ENCODE measurements at regions not wholly inside any gene's neighbourhood (a gene's known extent, or its start where the extent isn't known, plus 50 kb on each side); places are given as distances from the start of the nearest gene placed in this dataset.
"Not testable (repeated sequence)": the region's sequence is repeated elsewhere in the genome, so short reads cannot be mapped to it uniquely, and the experiment has no call there.

DNA sequence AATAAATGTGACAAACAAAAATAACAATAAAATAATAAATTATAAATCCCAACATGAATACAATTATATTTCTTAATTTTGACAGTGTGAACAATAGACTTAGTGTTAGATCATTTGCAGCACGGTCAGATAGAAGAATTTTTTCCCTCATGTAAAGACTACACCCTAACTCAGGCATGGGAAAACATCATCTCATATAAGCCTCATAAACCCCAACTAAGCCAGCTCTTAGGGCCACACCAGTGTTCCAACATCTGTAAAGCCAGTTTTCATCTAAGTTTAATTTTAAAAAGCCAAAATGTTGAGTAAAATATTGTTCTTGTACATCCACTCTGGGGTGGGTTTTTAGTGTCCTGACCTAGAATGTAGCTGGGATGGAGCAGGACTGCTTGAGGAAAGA, 167.4 kb downstream of the QRSL1 start:
- no peak for DNase-seq

DNA sequence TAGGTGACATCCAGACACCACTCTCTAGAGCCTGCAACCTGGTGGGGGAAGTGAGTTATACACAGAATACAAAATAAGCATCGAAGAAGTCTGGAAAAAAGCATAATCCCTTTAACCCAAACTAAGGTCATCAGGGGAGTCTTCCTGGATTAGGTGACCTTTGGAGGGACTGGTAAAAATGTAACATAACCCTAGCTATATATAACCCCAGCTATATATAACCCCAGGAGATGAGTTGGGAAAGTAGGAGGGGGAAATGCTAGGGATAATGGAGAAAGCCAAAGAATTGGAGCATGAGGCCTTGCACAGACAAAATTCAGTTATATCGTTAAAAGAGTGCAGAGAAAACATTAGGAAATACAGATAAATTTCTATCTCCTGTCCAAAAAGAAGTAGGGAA, 164.8 kb downstream of the QRSL1 start:
- no peak for DNase-seq

DNA sequence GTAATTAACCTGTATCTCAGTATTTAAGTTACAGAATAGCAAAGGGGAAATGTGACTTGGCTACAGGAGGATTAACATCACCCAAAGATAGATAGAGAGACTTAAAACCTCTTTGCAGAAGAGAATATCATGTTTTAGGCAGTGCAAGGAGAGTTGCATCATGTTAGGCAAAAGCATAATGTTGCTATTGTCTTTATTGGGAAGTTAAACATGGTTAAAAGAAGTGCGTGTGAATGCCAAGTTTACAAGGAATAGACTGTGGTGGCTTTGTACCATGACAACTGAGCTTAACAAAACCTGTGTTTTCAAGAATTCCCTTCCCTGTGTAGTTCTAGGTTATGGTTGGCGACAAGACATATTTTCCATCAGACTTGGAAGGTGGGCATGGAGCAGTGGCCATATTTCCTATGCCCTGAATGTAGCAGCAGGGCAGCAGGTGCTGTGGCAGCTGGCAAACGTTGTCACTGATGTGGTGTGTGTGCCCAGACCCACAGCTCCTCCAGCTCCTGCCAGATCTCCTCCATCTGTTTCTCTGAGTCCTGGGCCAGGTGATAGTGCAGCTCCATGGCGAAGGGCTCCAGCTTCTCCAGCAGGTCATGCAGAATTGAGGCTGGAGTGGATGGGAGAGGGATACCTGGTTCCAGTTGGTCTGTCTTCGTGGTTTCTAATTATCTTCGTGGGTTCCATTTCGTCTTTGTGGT, 163.3 kb downstream of the QRSL1 start:
- no peak for DNase-seq

DNA sequence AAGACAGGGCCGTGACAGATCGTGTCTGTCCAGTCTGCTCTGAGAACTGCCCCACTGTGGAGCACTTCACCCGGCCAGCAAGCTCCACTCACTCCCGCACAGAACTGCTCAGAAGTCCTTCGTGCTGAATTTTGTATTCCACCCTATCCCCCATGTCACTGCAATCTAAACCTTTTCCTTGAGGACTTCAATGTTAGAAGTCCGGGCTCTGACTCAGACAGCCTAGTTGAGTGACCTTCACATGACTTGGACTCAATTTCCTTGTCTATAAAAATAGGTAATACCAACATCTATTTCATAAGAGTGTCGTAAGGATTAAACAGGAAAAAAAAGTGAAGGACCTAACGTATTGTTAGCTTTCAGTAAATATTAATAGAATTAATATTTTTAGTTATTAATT, 161.6 kb downstream of the QRSL1 start:
- no peak for DNase-seq

DNA sequence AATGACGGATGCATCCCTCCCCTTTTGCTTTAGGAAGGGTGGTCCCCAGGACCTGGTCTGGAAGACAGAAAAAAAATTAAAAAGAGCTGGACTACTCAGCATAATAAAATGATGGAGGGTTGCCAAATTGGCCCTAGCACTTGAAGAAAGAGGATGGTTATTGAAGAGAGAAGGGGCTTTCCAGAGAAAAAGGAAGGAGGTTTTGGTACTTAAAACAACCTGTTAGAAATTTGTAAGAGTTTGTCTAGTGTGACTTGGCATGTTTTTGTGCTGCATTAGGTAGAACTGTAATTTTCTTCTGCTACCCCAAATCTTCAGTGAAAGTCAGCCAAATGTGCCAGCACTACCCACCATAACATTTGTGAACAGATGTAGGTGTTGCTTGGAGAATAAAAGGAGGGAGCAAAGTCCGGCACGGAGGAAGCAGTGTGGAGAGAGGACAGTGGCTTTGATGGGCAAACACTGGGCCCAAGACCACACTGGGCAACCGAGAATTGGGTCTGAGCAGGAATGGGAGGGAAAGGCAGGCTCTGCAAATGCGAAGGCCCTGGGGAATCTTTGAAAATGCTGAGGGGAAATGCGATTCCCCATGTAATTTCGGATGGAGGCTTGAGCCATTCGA, 160.9 kb downstream of the QRSL1 start:
- DNase-seq, result no peak

DNA sequence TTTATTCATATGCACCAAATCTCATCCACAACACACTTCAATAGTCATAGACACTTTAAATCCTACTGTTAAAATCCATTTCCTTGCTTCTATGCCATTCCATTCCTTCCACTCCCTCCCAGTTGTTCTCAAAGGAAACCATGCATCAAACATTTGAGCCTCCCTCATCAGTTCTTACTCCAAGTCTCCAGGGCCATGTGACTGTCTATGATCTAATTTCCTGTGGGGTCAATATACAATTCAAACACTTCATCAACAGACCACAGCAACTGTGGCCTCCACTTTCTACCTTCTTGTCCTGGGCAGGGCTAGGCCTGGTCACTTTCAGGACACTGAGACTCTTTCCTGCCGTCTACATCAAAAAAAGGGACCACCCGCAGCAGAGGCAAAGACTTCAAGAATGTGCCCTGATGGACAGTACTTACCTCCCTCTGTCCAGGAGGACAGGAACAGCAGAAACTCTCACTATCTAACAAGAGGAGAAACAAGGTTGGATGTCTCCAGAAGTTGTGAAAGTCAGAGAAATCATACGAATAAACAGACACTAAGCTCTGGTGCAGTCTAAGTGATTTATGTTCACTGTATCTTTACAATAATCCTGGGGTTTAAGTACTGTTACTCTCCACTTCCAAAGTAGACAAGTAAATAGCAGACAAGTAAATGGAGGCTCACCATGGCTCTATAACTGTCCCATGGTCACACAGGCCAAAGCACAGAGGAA, 160.2 kb downstream of the QRSL1 start:
- no peak for DNase-seq

DNA sequence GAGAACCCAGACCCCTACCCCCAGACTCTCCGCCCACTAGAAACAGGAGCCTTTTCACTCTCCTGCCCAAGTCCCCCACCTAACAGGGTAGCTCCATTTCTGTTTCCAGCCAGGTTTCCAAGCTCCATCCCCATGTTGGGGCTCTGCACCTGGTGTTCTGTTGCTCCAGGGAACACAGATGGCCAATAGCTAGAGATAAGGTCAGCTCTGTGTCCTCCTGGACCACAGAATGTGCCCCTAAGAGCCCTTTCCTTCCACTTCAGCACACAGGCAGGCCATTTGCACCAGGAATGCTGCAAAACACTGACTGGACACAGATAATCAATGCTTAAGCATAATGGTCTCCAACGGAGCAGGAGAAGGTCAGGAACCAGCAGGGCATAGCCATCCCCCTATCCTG, 159.4 kb downstream of the QRSL1 start:
- no peak for DNase-seq

DNA sequence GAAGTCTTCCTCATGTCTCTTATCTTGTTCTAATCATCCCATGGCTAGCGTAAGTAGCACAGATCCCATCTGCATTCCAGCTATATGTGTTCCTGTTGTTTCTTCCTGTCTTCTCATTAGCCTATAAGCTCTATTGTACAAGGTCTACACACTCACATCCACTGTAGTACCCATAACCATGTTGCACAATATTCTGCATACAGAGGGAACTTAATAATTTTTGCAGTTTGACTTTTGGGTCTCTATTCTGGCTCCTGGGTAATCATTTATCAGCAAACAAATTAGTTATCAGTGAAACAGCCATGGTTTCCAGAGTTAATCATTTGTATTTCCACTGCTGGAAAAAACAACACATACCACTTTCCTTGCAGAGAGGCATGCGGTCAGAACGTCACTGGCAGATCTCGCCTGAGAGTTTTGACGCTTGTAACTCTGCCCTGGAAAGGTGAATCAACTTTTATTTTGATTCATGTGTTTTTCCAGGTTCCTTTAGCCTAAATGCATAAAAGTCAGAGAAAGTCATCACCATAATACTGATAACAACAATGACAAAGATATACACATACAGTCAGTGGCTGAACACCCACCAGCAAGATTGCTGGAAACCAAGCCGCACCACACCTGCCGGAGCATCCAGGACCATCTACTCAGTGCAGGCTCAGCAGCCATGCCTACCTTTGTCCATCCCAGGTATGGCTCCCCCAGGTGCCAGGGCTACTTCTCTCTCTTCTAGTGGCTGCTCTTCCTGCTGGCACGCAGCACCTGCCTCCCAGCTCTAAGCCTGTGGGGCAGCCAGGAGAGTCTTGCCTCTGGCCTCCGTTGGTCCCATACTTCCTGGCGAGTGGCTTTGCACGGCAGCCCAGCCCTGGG, 158.2 kb downstream of the QRSL1 start:
- no peak for DNase-seq

DNA sequence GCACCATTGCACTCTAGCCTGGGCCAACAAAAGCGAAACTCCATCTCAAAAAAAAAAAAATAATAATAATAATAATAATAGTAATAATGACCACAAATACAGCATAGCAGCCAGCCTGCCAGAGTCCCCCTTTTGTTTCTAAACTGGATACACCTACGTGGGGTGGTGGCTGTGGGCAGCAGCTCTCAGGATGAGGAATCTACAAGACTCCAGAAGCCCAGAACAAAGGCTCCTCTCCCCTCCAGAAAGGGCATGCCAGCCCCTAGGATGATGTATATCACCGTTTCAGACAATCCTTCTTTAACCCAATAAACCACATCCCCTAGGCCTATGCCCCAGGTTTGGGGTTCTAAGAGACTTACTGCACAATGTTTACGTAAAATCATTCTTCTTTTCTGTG, 155.9 kb downstream of the QRSL1 start:
- DNase-seq, result no peak

DNA sequence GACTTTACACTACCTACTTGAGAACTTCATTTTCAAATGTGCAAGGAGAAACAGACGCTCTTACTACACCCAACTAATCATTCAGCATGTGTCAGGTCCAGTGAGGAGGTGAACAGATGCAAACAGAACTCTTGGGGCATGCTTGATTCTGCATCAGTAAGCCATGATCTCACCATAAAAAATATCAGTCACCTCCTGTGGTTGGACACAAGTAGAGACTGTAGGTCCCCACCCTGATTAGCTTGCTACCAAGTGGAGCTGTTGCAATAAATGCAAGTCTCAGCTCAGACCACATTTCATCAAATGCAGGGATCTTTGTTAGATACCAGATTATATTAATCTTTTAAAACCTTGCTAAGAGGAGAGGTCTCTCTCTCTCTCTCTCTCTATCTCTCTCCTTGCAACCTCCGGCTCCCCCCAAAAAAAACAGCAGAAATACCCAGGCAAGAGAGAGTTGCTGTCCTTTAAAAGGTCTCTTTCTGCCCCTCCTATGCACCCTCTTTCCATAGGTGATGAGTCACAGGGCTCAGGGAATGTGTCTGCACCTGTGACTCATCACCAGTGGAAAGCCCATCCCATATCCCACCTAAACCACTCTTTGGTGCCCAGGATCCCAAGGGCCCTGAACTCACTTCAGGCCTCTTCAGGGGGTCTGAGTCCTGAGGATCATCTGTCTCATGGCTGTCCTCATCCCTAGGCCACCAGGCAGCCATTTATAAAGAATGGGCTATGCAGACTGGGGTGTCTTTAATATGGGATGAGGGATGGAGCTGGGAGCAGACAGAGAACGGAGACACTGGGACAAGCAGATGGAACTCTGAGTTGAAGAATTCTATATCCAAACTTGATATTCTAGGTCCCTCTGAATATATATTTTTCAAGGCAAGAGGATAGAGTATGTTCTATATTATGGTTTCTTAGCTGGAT, 154.5 kb downstream of the QRSL1 start:
- no peak for DNase-seq

DNA sequence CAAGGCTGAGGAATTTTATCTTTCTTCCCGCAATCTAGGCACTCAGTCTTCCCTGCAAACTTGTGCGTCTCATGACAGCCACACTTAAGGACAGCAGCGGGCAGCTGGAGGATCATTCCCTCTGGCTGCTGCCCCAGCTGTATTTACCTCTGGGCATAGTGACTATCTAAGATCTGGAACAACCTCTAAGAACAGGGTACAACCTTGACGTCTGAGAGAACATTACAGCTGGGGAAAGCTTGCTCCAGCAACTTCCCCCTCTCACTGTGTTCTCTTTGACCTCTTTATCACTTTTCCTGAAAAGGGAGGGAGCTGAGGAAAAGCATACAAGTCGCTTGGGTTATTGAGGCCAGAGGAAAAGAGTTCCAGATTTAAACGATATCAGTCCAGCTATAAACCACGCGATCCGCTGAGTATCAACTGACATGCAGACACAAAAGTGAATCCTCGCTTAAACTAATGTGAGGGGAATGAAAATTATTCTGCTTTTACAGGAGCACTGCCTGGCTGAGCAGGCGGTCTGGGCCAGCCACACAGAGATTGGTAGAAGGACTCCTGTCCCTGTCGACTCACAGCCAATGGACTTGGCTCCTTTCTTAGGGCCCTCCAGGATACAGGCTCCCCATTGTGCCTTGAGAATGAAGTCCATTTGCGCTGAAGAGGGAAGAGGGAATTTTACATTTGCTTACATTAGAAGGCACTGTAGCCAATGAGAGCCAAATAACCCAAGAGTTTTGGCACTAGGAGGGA, 153.3 kb downstream of the QRSL1 start:
- DNase-seq, result no peak

DNA sequence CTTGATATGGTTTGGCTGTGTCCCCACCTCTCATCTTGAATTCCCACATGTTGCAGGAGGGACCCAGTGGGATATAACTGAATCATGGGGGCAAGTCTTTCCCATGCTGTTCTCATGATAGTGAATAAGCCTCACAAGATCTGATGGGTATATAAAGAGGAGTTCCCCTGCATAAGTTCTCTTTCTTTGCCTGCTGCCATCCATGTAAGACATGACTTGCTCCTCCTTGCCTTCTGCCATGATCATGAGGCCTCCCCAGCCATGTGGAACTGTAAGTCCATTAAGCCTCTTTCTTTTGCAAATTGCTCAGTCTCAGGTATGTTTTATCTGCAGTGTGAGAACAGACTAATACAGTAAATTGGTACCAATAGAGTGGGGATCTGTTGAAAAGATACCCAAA, 150.2 kb downstream of the QRSL1 start:
- not testable (repeated sequence) for DNase-seq

DNA sequence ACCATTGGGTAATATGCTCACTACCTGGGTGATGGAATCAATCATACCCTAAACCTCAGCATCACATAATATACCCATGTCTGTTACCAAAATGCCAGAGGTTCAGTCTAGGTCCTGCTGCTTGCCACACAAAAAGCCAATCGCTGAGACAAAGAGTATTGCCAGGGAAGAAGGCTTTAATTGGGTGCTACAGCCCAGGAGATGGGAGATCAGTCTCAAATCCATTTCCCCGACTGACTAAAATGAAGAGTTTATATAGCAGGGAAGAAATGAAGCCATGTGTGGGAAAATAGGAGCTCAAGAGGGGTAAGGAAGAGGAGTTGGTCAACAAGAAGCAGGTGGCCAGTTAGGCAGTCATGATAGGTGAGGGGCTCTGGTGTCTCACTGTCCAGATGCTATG, 149.6 kb downstream of the QRSL1 start:
- no peak for DNase-seq

DNA sequence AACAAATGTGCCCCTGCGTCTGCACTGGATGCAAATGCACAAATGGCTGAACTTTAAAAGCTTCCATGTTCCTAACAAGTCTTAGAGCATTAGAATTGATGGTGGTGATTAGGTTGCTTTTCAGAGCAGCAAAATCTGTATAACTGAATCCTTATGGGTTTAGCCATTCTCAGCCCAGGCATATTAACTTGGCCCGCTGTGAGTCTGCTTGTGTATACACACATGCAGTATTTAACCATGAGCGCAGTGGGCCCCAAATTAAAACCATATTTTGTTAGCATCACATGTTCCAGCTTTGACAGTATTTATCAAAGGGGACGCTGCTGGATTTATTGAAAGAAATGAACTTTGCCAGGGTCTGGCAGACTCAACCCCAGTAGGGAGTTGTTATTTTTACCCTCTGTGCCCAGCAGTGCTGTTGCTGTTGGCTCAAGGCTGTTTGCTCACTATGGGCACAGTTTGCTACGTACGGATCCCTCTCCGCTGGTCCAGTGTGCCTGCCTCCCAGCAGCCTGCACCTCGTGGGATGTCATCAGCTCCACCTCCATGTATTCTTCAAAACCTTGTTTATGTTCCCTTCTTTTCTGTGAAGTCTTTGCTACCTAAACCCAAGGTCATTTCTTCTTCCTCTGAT, 144.7 kb downstream of the QRSL1 start:
- DNase-seq, result no peak

DNA sequence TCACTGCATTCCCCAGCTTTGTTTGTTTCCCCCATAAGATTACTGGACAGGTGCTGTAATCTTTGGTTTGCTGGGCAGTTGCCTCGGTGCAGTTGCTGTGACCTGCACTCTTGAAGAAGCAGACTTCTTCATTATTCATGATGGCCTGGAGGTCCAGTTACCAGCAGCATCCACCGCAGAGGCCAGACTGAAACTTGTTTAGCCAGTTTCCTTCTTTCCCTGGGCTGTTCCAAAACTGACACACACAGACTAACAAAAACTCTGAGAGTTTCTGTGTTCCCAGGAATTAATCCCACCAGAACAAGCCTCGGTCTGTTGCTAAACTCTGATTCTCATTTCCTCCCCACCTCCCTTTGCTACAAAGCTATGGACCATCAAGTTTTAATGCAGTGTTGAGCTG, 144.1 kb downstream of the QRSL1 start:
- DNase-seq, result no peak

DNA sequence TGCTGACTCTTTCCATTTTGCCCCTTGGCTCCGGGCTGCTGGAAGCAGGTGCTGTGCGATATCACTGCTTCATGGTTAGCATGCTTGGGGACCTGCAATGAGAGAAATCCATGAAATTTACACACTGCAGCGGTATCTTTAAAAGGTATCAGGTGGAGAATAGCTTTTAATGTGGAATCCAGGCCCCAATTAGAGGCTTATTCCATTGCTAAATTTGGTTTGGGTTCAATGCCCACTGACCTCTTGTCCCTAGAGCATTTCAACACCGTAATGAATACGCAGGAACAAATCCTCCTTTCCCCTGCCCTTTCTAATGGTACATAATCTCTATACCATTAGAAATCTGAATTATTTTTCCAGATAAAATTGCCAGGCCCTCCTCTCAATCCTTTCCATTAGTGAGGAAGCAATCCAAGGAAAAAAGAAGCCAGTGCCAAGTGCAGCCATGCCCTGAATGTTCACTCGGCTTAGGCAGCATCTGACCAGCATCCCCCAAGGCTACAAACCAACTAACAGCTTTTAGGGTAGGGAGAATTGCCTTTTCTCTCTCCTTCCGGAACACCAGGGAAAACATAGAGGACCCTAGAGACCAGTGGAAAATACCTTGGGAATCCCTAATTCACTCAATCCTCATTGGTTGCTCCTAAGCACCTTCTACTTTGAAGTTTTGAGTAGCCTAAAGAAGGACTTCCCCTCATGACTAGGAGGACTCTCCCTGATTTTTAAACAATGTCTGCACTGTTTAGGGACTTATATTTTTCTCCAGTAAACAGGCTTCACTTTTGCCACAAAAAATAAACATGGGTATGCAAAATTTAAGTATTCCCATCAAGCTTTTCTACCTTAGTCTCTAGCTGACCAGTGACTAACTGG, 143.1 kb downstream of the QRSL1 start:
- DNase-seq, result no peak

DNA sequence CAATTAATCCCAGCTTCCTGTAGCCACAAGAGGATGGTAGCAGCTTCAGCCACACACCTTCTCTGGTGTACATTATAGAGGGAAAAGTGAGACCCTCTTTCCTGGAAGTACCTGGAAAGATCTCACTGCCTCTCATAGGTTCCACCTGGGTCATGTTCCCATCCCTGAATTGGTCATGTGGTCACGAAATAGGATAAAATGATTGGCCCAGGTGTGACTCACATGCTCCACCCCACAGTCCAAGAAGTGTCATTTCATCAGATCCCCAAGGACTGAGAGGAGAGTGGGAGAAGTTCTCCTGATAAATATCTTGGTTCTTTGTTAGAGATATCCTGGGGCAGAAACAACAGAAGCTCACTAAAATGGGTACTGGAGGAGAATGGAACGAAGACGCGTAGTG, 142.4 kb downstream of the QRSL1 start:
- DNase-seq, result no peak

DNA sequence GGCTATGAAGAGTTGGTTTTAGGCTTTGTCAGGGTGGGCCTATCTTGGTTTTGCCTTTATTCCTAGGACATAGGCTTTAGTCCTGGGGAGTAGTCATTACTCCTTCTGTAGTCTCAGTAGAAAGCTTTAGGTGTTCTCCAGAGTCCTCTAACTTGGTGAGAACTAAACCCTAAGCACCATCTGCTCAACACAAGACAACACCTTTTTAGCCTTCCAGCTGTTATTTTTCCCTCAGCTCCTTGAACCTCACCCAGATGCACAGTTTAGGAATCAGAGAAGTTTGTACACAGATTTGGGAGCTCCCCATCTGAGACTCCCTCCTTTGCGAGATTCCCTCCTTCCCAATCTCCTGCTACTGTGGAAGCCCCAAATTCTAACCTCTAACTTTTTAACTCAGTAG, 141.3 kb downstream of the QRSL1 start:
- DNase-seq, result no peak

DNA sequence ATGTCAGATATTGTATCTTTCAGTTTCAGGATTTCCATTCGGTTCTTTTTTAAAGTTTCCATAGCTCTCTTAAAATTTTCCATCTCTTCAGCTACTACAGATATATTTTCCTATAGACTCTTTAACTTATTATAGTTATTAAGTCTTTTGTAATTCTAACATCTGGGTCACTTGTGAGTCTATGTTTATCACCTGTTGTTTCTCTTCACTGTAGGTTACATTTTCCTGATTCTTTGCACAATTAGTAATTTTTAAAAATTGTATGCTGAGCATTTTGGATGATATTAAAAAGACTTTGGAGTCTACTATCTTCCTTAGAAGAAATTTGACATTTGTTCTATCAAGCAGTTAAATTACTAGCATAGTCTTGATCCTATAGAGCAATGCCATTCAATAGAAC, 140.7 kb downstream of the QRSL1 start:
- no peak for DNase-seq

DNA sequence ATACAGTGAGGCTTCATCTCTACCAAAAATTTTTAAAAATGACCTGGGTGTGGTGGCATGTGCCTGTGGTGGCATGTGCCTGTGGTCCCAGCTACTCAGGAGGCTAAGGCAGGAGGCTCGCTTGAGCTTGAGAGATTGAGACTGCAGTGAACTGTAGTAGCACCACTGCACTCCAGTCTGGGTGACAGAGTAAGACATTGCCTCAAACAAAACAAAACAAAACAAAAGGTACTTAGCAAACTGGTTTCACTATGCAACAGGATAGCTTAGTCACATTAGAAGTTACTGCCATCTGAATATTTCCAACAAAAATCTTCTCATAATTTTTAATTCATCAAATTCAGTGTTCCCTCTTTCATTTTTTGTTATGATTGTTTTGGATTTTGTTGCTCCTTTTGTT, 137.9 kb downstream of the QRSL1 start:
- DNase-seq, result no peak
